ENCODE measurements at regions not wholly inside any gene's neighbourhood (a gene's known extent, or its start where the extent isn't known, plus 50 kb on each side); places are given as distances from the start of the nearest gene placed in this dataset.

DNA sequence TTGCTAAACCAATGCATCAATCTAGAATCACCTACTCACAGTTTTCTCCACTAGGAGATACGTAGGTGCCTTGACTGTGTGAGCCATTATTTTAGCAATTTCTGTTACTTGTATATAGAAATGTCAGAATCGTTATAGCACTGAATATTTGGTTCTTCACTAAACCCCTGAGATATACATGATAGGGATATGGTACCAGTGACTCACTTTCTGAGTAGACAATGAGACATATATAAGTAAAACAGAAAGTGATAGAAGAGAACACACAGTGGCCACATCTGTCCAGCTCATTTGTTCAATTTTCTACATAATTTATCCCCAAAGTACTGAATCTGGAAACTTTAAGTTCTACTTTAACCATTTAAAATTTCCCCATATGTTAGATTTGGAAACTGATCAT, 1505.5 kb upstream of the TMEM132C start:
- Histone ChIP-seq H3K4me3 (replicated peaks; ENCODE audit: insufficient read depth, low read length) (no peak overlapping the region), H3K27me3 (ENCODE audit: insufficient read depth, poor library complexity, severe bottlenecking) (no peaks in the 10 kb centered on the region), H3K27ac (replicated peaks) (no peak overlapping the region)
- TF ChIP-seq, protein P1, sequence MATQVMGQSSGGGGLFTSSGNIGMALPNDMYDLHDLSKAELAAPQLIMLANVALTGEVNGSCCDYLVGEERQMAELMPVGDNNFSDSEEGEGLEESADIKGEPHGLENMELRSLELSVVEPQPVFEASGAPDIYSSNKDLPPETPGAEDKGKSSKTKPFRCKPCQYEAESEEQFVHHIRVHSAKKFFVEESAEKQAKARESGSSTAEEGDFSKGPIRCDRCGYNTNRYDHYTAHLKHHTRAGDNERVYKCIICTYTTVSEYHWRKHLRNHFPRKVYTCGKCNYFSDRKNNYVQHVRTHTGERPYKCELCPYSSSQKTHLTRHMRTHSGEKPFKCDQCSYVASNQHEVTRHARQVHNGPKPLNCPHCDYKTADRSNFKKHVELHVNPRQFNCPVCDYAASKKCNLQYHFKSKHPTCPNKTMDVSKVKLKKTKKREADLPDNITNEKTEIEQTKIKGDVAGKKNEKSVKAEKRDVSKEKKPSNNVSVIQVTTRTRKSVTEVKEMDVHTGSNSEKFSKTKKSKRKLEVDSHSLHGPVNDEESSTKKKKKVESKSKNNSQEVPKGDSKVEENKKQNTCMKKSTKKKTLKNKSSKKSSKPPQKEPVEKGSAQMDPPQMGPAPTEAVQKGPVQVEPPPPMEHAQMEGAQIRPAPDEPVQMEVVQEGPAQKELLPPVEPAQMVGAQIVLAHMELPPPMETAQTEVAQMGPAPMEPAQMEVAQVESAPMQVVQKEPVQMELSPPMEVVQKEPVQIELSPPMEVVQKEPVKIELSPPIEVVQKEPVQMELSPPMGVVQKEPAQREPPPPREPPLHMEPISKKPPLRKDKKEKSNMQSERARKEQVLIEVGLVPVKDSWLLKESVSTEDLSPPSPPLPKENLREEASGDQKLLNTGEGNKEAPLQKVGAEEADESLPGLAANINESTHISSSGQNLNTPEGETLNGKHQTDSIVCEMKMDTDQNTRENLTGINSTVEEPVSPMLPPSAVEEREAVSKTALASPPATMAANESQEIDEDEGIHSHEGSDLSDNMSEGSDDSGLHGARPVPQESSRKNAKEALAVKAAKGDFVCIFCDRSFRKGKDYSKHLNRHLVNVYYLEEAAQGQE (IDR thresholded peaks at IDR 0.05; ENCODE audit: insufficient replicate concordance, low read depth), result no peak
- TF ChIP-seq, protein P2, sequence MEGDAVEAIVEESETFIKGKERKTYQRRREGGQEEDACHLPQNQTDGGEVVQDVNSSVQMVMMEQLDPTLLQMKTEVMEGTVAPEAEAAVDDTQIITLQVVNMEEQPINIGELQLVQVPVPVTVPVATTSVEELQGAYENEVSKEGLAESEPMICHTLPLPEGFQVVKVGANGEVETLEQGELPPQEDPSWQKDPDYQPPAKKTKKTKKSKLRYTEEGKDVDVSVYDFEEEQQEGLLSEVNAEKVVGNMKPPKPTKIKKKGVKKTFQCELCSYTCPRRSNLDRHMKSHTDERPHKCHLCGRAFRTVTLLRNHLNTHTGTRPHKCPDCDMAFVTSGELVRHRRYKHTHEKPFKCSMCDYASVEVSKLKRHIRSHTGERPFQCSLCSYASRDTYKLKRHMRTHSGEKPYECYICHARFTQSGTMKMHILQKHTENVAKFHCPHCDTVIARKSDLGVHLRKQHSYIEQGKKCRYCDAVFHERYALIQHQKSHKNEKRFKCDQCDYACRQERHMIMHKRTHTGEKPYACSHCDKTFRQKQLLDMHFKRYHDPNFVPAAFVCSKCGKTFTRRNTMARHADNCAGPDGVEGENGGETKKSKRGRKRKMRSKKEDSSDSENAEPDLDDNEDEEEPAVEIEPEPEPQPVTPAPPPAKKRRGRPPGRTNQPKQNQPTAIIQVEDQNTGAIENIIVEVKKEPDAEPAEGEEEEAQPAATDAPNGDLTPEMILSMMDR (IDR thresholded peaks at IDR 0.05; ENCODE audit: insufficient read depth, low read length), result no peak
- TF ChIP-seq SPI1 (IDR thresholded peaks at IDR 0.05; ENCODE audit: borderline replicate concordance, low read depth), result no peak
- no peak for TF ChIP-seq POLR2AphosphoS5 (IDR thresholded peaks at IDR 0.05; ENCODE audit: low read depth)
- TF ChIP-seq GABPA (IDR thresholded peaks at IDR 0.05; ENCODE audit: low read depth), result no peak
- DNase-seq (ENCODE audit: low read depth in 1 of 2, low spot score in 1 of 2), result no peak

DNA sequence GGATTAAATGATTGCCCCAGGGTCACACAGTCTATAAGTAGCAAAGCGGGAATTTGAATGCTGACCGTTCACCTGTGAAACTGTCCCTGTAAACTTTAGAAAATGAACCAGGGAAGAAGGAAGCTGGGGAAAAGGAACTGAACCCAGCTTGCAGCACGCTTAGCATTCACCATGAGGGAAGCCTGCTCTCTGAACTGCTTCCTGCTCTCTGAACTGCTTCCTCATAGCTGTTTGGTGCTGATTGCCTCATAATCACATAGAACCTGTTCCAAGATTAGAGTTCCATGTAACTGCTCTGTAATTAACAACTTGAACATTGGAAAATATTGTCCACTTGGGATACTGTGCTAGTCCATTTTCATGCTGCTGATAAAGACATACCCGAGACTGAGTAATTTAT, 1504.8 kb upstream of the TMEM132C start:
- TF ChIP-seq, protein P2 (IDR thresholded peaks at IDR 0.05; ENCODE audit: insufficient read depth, low read length), result no peak
- TF ChIP-seq GABPA (IDR thresholded peaks at IDR 0.05; ENCODE audit: low read depth), result peak; percentile 66
- H3K27ac ChIP-seq (replicated peaks), result no peak overlapping the region
- no peaks in the 10 kb centered on the region for H3K27me3 ChIP-seq (ENCODE audit: insufficient read depth, poor library complexity, severe bottlenecking)
- no peak overlapping the region for H3K4me3 ChIP-seq (replicated peaks; ENCODE audit: insufficient read depth, low read length)
- peak; percentile 18 to 39 for DNase-seq (ENCODE audit: low read depth in 1 of 2, low spot score in 1 of 2)

DNA sequence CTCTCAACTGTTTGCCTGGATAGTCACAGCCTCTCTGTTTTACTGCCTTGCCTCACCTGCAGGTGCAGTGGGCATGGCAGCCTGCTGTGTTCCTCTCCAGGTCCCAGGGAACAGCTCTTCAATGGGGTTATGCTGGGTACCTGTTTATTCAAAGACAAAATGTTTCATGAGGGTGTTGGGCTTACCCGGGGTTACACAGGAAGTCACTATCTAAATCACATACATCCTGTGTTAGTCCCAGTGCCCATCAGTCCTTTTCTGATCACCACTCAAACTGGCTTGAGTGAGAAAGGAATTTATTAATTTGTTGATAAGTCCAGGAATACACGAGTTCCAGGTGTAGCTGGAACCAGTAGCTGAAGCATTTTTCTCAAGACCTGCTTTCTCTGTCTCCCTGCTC, 1503.6 kb upstream of the TMEM132C start:
- no peak overlapping the region for H3K27ac ChIP-seq (replicated peaks)
- DNase-seq (ENCODE audit: low read depth in 1 of 2, low spot score in 1 of 2), result no peak
- no peak overlapping the region for H3K4me3 ChIP-seq (replicated peaks; ENCODE audit: insufficient read depth, low read length)
- H3K27me3 ChIP-seq (ENCODE audit: insufficient read depth, poor library complexity, severe bottlenecking), result no peaks in the 10 kb centered on the region
- TF ChIP-seq, protein P1 (IDR thresholded peaks at IDR 0.05; ENCODE audit: insufficient replicate concordance, low read depth), result no peak
- TF ChIP-seq POLR2AphosphoS5 (IDR thresholded peaks at IDR 0.05; ENCODE audit: low read depth), result no peak
- TF ChIP-seq, protein P2 (IDR thresholded peaks at IDR 0.05; ENCODE audit: insufficient read depth, low read length), result no peak
- TF ChIP-seq GABPA (IDR thresholded peaks at IDR 0.05; ENCODE audit: low read depth), result no peak
- TF ChIP-seq SPI1 (IDR thresholded peaks at IDR 0.05; ENCODE audit: borderline replicate concordance, low read depth), result no peak

DNA sequence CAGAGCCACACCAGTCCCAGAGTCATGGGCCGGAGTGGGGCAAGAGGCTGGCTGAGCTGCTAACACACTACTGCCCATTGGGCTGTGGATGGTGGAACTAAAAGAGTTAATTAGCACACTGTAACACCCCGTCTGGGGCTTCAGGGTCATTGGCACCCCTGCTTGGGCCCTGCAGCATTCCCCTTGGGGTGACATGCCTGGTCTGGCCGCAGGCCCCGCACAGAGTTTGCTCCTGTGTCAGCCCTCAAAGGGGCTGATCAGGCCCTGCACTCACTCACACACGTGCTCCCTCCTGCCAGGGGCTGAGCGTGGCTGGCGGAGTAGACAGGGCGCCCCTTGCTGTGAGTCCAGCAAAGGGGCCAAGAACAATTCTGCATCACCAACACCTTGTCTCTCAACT, 1499.6 kb upstream of the TMEM132C start:
- TF ChIP-seq GABPA (IDR thresholded peaks at IDR 0.05; ENCODE audit: low read depth), result no peak
- TF ChIP-seq, protein P2 (IDR thresholded peaks at IDR 0.05; ENCODE audit: insufficient read depth, low read length), result no peak
- TF ChIP-seq SPI1 (IDR thresholded peaks at IDR 0.05; ENCODE audit: borderline replicate concordance, low read depth), result no peak
- TF ChIP-seq POLR2AphosphoS5 (IDR thresholded peaks at IDR 0.05; ENCODE audit: low read depth), result no peak
- TF ChIP-seq, protein P1 (IDR thresholded peaks at IDR 0.05; ENCODE audit: insufficient replicate concordance, low read depth), result no peak
- no peaks in the 10 kb centered on the region for H3K27me3 ChIP-seq (ENCODE audit: insufficient read depth, poor library complexity, severe bottlenecking)
- no peak overlapping the region for H3K4me3 ChIP-seq (replicated peaks; ENCODE audit: insufficient read depth, low read length)
- no peak overlapping the region for H3K27ac ChIP-seq (replicated peaks)
- DNase-seq (ENCODE audit: low read depth in 1 of 2, low spot score in 1 of 2), result no peak

Data from HL-60 (cell line).